NCI-H1694 (cell line): ENCODE measurements at regions not wholly inside any gene's neighbourhood (a gene's known extent, or its start where the extent isn't known, plus 50 kb on each side); places are given as distances from the start of the nearest gene placed in this dataset.
"Not testable (repeated sequence)": the region's sequence is repeated elsewhere in the genome, so short reads cannot be mapped to it uniquely, and the experiment has no call there.

Source experiments
- DNase-seq: peaks from one replicate; lab custom pipeline; 2025; lab: John Stamatoyannopoulos, UW

GRCh38 chr2:144942516-144943256 is 422.8 kb upstream of the ZEB2 start:
- no peak for DNase-seq

- no peak for DNase-seq
Observed at GRCh38 chr2:144941743-144942488, 422.0 kb upstream of the ZEB2 start.

GRCh38 chr2:144939590-144939989 is 419.7 kb upstream of the ZEB2 start:
- no peak for DNase-seq

GRCh38 chr2:144937910-144938709 is 418.2 kb upstream of the ZEB2 start:
- DNase-seq, result no peak

- no peak for DNase-seq
Observed at GRCh38 chr2:144937066-144937465, 417.1 kb upstream of the ZEB2 start.

- no peak for DNase-seq
Observed at GRCh38 chr2:144936442-144936841, 416.5 kb upstream of the ZEB2 start.

GRCh38 chr2:144935736-144936135 is 415.8 kb upstream of the ZEB2 start:
- no peak for DNase-seq

- no peak for DNase-seq
Observed at GRCh38 chr2:144935191-144935590, 415.3 kb upstream of the ZEB2 start.

GRCh38 chr2:144931960-144932359 is 412.0 kb upstream of the ZEB2 start:
- no peak for DNase-seq

GRCh38 chr2:144931480-144931879 is 411.6 kb upstream of the ZEB2 start:
- DNase-seq, result no peak

- no peak for DNase-seq
Observed at GRCh38 chr2:144927429-144927828, 407.5 kb upstream of the ZEB2 start.

- no peak for DNase-seq
Observed at GRCh38 chr2:144925886-144926285, 406.0 kb upstream of the ZEB2 start.

- DNase-seq, result no peak
Observed at GRCh38 chr2:144924827-144925226, 404.9 kb upstream of the ZEB2 start.

GRCh38 chr2:144922519-144922918 is 402.6 kb upstream of the ZEB2 start:
- no peak for DNase-seq

GRCh38 chr2:144920755-144921530 is 401.0 kb upstream of the ZEB2 start:
- DNase-seq, result no peak

- DNase-seq, result no peak
Observed at GRCh38 chr2:144914622-144915318, 394.9 kb upstream of the ZEB2 start.

- DNase-seq, result no peak
Observed at GRCh38 chr2:144914113-144914512, 394.2 kb upstream of the ZEB2 start.

- no peak for DNase-seq
Observed at GRCh38 chr2:144912206-144912605, 392.3 kb upstream of the ZEB2 start.

- no peak for DNase-seq
Observed at GRCh38 chr2:144905956-144906355, 386.0 kb upstream of the ZEB2 start.

- no peak for DNase-seq
Observed at GRCh38 chr2:144904612-144905011, 384.7 kb upstream of the ZEB2 start.

GRCh38 chr2:144903045-144903444 is 383.1 kb upstream of the ZEB2 start:
- DNase-seq, result not testable (repeated sequence)
